ENCODE measurements at regions not wholly inside any gene's neighbourhood (a gene's known extent, or its start where the extent isn't known, plus 50 kb on each side); places are given as distances from the start of the nearest gene placed in this dataset.

GRCh38 chr11:100584201-100584985 is 102.7 kb upstream of the ARHGAP42 start:
- Histone ChIP-seq H3K9me3 (ENCODE audit: low read depth, low read length) (no peaks in the 10 kb centered on the region), H3K4me3 (ENCODE audit: insufficient read depth, low read length) (no peak overlapping the region), H4K20me1 (ENCODE audit: insufficient read depth, low read length) (no peaks in the 10 kb centered on the region), H2AFZ (ENCODE audit: low read length) (no peak overlapping the region), H3K4me1 (ENCODE audit: insufficient read depth, low read length) (no peaks in the 10 kb centered on the region), H3K36me3 (ENCODE audit: insufficient read depth, low read length) (no peaks in the 10 kb centered on the region), H3K4me2 (ENCODE audit: insufficient read depth, low read length) (no peak overlapping the region), H3K27ac (ENCODE audit: low read depth, low read length) (no peak overlapping the region), H3K79me2 (ENCODE audit: insufficient read depth, low read length) (no peaks in the 10 kb centered on the region), H3K27me3 (ENCODE audit: insufficient read depth, low read length) (peaks cover 6% of the 10 kb centered on the region)
- no peak for DNase-seq (ENCODE audit: insufficient read length, low spot score, missing footprints)
- TF ChIP-seq CTCF (IDR thresholded peaks at IDR 0.05; ENCODE audit: extremely low read depth, low read depth, low read length) = no peak

- Histone ChIP-seq H3K4me1 (ENCODE audit: insufficient read depth, low read length) (no peaks in the 10 kb centered on the region), H2AFZ (ENCODE audit: low read length) (no peak overlapping the region), H3K27me3 (ENCODE audit: insufficient read depth, low read length) (peaks cover 6% of the 10 kb centered on the region), H3K79me2 (ENCODE audit: insufficient read depth, low read length) (no peaks in the 10 kb centered on the region), H3K36me3 (ENCODE audit: insufficient read depth, low read length) (no peaks in the 10 kb centered on the region), H3K4me3 (ENCODE audit: insufficient read depth, low read length) (no peak overlapping the region), H3K4me2 (ENCODE audit: insufficient read depth, low read length) (no peak overlapping the region), H4K20me1 (ENCODE audit: insufficient read depth, low read length) (no peaks in the 10 kb centered on the region), H3K27ac (ENCODE audit: low read depth, low read length) (no peak overlapping the region), H3K9me3 (ENCODE audit: low read depth, low read length) (no peaks in the 10 kb centered on the region)
- TF ChIP-seq CTCF (IDR thresholded peaks at IDR 0.05; ENCODE audit: extremely low read depth, low read depth, low read length) = no peak
- no peak for DNase-seq (ENCODE audit: insufficient read length, low spot score, missing footprints)
Observed at GRCh38 chr11:100585728-100586127, 101.4 kb upstream of the ARHGAP42 start.

GRCh38 chr11:100586361-100587101 is 100.6 kb upstream of the ARHGAP42 start:
- Histone ChIP-seq H3K4me1 (ENCODE audit: insufficient read depth, low read length) (no peaks in the 10 kb centered on the region), H3K36me3 (ENCODE audit: insufficient read depth, low read length) (no peaks in the 10 kb centered on the region), H3K27ac (ENCODE audit: low read depth, low read length) (no peak overlapping the region), H3K4me2 (ENCODE audit: insufficient read depth, low read length) (no peak overlapping the region), H3K9me3 (ENCODE audit: low read depth, low read length) (no peaks in the 10 kb centered on the region), H3K27me3 (ENCODE audit: insufficient read depth, low read length) (peaks cover 6% of the 10 kb centered on the region), H3K79me2 (ENCODE audit: insufficient read depth, low read length) (no peaks in the 10 kb centered on the region), H3K4me3 (ENCODE audit: insufficient read depth, low read length) (no peak overlapping the region), H4K20me1 (ENCODE audit: insufficient read depth, low read length) (no peaks in the 10 kb centered on the region), H2AFZ (ENCODE audit: low read length) (no peak overlapping the region)
- no peak for DNase-seq (ENCODE audit: insufficient read length, low spot score, missing footprints)
- no peak for TF ChIP-seq CTCF (IDR thresholded peaks at IDR 0.05; ENCODE audit: extremely low read depth, low read depth, low read length)

GRCh38 chr11:100592619-100593260 is 94.3 kb upstream of the ARHGAP42 start:
- no peak for TF ChIP-seq CTCF (IDR thresholded peaks at IDR 0.05; ENCODE audit: extremely low read depth, low read depth, low read length)
- DNase-seq (ENCODE audit: insufficient read length, low spot score, missing footprints) = no peak
- no peaks in the 10 kb centered on the region for H3K36me3 ChIP-seq (ENCODE audit: insufficient read depth, low read length)
- H3K4me1 ChIP-seq (ENCODE audit: insufficient read depth, low read length) = no peaks in the 10 kb centered on the region
- H3K4me2 ChIP-seq (ENCODE audit: insufficient read depth, low read length) = no peak overlapping the region
- H3K27me3 ChIP-seq (ENCODE audit: insufficient read depth, low read length) = no peaks in the 10 kb centered on the region
- H2AFZ ChIP-seq (ENCODE audit: low read length) = no peak overlapping the region
- no peak overlapping the region for H3K27ac ChIP-seq (ENCODE audit: low read depth, low read length)
- H3K9me3 ChIP-seq (ENCODE audit: low read depth, low read length) = no peaks in the 10 kb centered on the region
- no peaks in the 10 kb centered on the region for H4K20me1 ChIP-seq (ENCODE audit: insufficient read depth, low read length)
- no peak overlapping the region for H3K4me3 ChIP-seq (ENCODE audit: insufficient read depth, low read length)
- H3K79me2 ChIP-seq (ENCODE audit: insufficient read depth, low read length) = no peaks in the 10 kb centered on the region
